Neutrophil (primary cell): ENCODE measurements at regions not wholly inside any gene's neighbourhood (a gene's known extent, or its start where the extent isn't known, plus 50 kb on each side); places are given as distances from the start of the nearest gene placed in this dataset.

Experiments
- H3K27ac ChIP-seq: fragments of 200-600 bp; sonication (generic); 2 replicates; pipeline ENCODE4 v1.5.1; 2016; ENCODE audit warnings: mild to moderate bottlenecking, moderate library complexity
- H3K27me3 ChIP-seq: fragments of 200-600 bp; sonication (generic); 2 replicates; pipeline ENCODE4 v1.6.0; 2016; ENCODE audit warnings: mild to moderate bottlenecking
- H3K36me3 ChIP-seq: fragments of 200-600 bp; sonication (generic); 2 replicates; pipeline ENCODE4 v1.5.1; 2017
- H3K4me1 ChIP-seq, 2 experiments: fragments of 200-600 bp in 1 of 2; sonication (generic) in 1 of 2; 1 replicate in 1 of 2; 2 replicates in 1 of 2; pipeline versions ENCODE4 v1.5.1 to v1.6.1; 2013 to 2016; ENCODE audit warnings: low read depth in 1 of 2, low read length in 1 of 2, mild to moderate bottlenecking in 1 of 2, moderate library complexity in 1 of 2; ENCODE audit not compliant: control insufficient read depth in 1 of 2, insufficient read depth in 1 of 2
- H3K4me3 ChIP-seq, 2 experiments: fragments of 200-600 bp in 1 of 2; sonication (generic) in 1 of 2; 1 replicate in 1 of 2; 2 replicates in 1 of 2; pipeline ENCODE4 v1.5.1; 2013 to 2016; ENCODE audit warnings: low read depth in 1 of 2, low read length in 1 of 2, mild to moderate bottlenecking in 1 of 2, moderate library complexity in 1 of 2
- H3K9me3 ChIP-seq: fragments of 200-600 bp; sonication (generic); 2 replicates; pipeline ENCODE4 v1.5.1; 2016
- TF ChIP-seq, protein P1 (sequence below): fragments of 200-600 bp; sonication (generic); IDR thresholded peaks from 2 replicates; pipeline ENCODE4 v1.5.1; 2016; ENCODE audit warnings: antibody characterized with exemption

DNA sequence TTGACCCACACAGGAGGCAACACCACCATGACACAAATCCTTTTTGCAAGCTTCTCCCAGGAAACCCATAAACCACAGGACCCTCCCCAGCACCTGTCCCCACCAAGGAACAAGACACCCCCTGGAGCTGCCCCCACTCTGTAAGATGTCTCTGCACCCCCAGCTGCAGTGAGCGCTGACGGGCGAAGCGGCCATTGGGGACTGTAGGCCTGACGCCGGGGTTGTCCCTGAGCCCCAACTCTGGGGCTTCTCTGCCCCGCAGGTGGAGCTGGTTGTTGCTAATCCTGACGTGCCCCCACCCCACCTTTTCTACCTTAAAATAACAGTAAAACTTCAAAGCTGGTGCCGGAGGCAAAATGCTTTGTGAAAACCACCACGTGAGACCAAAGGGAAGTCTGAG lies 94.7 kb upstream of the PPP2R2D start:
- no peaks in the 10 kb centered on the region for H3K36me3 ChIP-seq
- H3K27me3 ChIP-seq = peaks cover 18% of the 10 kb centered on the region
- H3K27ac ChIP-seq = no peak overlapping the region
- H3K9me3 ChIP-seq = no peaks in the 10 kb centered on the region
- H3K4me3 ChIP-seq = no peak overlapping the region
- TF ChIP-seq, protein P1, sequence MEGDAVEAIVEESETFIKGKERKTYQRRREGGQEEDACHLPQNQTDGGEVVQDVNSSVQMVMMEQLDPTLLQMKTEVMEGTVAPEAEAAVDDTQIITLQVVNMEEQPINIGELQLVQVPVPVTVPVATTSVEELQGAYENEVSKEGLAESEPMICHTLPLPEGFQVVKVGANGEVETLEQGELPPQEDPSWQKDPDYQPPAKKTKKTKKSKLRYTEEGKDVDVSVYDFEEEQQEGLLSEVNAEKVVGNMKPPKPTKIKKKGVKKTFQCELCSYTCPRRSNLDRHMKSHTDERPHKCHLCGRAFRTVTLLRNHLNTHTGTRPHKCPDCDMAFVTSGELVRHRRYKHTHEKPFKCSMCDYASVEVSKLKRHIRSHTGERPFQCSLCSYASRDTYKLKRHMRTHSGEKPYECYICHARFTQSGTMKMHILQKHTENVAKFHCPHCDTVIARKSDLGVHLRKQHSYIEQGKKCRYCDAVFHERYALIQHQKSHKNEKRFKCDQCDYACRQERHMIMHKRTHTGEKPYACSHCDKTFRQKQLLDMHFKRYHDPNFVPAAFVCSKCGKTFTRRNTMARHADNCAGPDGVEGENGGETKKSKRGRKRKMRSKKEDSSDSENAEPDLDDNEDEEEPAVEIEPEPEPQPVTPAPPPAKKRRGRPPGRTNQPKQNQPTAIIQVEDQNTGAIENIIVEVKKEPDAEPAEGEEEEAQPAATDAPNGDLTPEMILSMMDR = no peak
- H3K4me1 ChIP-seq = no peaks in the 10 kb centered on the region

DNA sequence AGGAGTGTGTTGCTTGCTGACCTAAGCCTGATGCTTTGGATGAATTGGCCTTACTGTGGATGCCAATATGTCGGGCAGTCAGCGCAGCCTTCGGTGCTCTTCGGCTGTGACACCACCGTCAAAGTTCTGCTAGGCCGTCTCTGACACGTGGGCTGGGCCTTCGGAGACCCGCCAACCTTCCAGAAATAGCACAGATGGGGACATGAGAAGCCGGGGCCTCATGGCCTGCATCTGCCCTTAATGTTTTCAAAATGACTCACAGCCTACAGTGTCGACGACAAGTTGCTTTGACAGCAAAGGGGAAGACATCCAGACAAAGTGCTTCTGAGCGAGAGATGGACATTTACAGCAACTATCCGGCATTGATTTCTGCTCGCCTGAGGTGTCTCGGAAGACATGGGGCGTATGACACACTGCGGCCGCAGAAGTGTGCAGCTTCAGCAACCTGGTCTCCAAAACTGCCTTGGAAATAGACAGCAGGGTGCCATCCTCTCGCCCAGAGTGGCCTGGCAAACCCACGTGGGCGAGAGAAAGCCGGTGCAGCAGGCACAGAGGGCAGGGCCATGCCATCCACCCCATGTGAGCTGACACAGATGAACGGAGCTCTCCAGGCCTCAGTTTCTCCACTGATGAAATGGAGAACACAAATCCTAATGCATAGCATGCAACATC lies 94.0 kb upstream of the PPP2R2D start:
- Histone ChIP-seq H3K9me3 (no peaks in the 10 kb centered on the region), H3K36me3 (no peaks in the 10 kb centered on the region), H3K27ac (no peak overlapping the region), H3K4me1 (no peaks in the 10 kb centered on the region), H3K4me3 (no peak overlapping the region), H3K27me3 (peaks cover 18% of the 10 kb centered on the region)
- TF ChIP-seq, protein P1 = no peak

DNA sequence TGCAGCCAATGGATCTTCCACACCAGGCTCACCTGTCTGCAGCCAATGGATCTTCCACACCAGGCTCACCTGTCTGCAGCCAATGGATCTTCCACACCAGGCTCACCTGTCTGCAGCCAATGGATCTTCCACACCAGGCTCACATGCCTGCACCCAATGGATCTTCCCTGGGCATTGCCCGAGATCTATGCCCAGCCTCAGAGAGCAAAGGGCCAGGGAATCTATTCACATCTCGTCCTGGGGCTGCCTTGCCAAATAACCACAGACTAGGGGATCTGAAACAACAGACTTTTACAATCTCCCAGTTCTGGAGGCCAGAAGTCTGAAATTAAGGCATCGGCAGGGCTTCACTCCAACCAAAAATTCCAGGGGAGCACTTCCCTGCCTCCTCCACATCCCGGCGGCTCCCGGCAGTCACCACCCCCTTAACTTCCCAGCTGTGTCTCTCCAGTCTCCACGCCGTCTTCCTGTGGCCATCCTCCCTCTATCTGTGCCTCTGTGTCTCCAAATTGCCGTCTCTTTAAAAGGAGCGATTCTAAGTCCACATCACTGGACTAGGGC lies 92.4 kb upstream of the PPP2R2D start:
- Histone ChIP-seq H3K27ac (no peak overlapping the region), H3K4me3 (no peak overlapping the region), H3K4me1 (no peaks in the 10 kb centered on the region), H3K27me3 (peaks cover 6% of the 10 kb centered on the region), H3K9me3 (no peaks in the 10 kb centered on the region), H3K36me3 (no peaks in the 10 kb centered on the region)
- TF ChIP-seq, protein P1 = no peak

DNA sequence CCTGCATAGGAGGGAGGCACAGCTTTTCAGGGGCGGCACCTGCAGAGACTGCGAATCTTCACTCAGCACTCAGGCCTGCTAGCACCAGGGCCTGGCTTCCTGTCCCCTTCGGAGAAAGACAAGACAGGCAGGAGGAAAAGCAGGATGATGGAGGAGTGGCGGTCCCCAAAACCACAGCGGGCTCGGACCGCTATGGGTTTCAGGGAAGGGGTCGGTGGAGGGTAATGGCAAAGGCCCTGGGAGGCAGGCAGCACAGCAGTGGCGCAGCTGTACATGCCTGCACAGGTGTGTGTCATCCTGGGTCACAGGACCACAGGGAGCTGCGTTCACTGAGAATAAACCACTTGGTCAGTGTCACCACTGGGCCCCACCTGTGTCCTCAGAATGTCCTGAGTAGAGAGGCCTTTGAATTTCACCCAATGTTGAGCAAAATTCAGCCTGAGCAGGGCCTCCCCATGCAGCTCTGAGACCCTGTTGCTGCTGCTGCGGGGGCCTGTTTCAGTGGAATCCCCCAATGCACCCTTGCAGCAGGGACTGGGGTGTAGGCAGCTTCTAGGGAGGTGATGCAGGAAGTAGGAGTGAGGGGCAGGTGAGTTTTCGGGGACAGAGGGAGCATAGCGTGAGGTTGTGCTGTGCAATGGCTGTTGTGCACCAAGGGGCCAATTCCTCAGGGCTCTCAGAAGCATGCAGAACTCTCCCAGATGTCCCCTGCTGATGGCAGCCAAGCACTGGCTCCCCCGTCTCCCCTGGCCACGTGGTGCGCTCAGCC lies 90.6 kb upstream of the PPP2R2D start:
- Histone ChIP-seq H3K27ac (no peak overlapping the region), H3K4me1 (no peaks in the 10 kb centered on the region)
- TF ChIP-seq, protein P1 = no peak

DNA sequence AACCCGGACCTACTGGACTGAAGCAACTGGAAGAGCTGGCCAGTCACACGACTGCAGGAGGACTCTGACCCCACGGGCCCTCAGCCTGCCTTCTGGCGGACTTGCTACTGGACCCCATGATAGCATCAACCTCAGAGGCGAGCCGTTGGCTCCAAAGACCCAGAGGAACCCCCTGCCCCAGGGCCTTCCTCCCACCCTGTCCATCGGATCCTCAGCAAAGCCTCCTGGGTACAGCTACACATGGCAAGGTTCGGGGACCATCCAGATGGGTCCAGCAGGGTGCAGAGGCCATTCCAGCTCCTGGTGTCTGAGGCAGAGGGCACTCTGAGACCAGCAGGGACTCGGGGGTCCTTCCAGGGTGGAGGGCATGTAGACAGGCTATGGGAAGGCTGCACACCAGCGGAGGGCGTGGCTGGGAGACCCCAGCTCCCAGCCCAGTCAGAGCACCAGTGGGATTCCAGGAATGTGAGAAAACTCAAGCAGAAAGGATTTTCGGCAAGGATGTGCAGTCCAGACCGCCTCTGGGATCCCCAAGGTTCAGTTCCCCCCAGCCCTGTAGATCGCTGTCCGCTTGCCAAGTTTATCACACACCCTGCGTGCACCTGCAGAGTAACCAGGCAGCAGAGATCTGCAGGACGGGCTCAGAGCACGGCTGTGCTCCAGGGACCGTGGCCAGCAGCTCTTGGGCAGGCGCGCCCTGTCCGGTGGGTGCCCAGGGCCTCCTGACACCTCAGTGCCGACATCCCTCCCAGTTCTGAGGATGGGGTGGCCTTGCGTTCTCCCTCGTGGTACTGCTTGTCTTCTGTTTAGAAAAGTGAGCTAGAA lies 89.8 kb upstream of the PPP2R2D start:
- H3K4me3 ChIP-seq = no peak overlapping the region
- H3K4me1 ChIP-seq = no peaks in the 10 kb centered on the region
- no peaks in the 10 kb centered on the region for H3K9me3 ChIP-seq
- TF ChIP-seq, protein P1 = no peak
- no peaks in the 10 kb centered on the region for H3K36me3 ChIP-seq
- no peak overlapping the region for H3K27ac ChIP-seq
- no peaks in the 10 kb centered on the region for H3K27me3 ChIP-seq

More for the DNA sequence above, 90.6 kb upstream of the PPP2R2D start:
- Histone ChIP-seq H3K4me3 (no peak overlapping the region), H3K9me3 (no peaks in the 10 kb centered on the region), H3K36me3 (no peaks in the 10 kb centered on the region), H3K27me3 (no peaks in the 10 kb centered on the region)
